ENCODE measurements at regions not wholly inside any gene's neighbourhood (a gene's known extent, or its start where the extent isn't known, plus 50 kb on each side); places are given as distances from the start of the nearest gene placed in this dataset.

DNA sequence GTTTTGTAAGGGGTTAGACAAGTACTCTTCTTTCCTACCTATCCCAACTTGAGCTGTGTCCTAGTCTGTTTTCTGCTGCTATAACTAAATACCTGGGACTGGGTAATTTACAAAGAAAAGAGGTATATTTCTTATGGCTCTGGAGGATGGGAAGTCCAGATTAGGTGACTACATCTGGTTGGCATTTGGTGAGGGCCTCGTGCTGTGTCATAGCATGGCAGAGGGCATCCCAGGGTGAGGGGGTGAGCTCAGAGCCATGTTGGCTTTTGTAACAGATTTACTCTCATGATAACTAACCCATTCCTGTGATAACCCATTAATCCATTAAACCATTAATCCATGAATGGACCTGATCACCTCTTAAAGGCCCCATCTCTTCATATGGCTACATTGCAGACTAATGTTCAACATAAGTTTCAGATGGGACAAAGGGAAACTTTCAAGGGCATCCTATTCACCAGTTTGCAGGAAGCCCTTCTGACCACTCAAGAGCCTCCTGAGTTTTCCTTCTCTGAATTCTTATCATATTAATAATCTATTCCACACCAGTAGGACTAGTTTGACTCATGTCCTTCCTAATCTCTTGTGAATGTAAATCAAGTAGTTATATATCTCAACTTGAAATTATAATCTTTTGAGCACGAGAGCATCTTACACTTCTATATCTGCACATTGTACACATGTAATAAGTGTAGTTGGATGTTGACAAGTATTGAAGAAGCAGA is 185.7 kb upstream of the ZPLD1 start:
- Histone ChIP-seq H3K27ac (no peak overlapping the region), H3K27me3 (replicated peaks; ENCODE audit: insufficient read depth) (no peaks in the 10 kb centered on the region), H3K9me3 (no peaks in the 10 kb centered on the region), H3K4me3 (no peak overlapping the region), H3K36me3 (no peaks in the 10 kb centered on the region), H3K4me1 (replicated peaks) (no peaks in the 10 kb centered on the region)
- no peak for DNase-seq (ENCODE audit: low spot score)
- intact Hi-C loops (cut with DNase I) = no loop called here
- TF ChIP-seq POLR2AphosphoS5 (IDR thresholded peaks at IDR 0.05) (no peak), POLR2A (IDR thresholded peaks at IDR 0.05) (no peak)
- TF ChIP-seq, protein P1, sequence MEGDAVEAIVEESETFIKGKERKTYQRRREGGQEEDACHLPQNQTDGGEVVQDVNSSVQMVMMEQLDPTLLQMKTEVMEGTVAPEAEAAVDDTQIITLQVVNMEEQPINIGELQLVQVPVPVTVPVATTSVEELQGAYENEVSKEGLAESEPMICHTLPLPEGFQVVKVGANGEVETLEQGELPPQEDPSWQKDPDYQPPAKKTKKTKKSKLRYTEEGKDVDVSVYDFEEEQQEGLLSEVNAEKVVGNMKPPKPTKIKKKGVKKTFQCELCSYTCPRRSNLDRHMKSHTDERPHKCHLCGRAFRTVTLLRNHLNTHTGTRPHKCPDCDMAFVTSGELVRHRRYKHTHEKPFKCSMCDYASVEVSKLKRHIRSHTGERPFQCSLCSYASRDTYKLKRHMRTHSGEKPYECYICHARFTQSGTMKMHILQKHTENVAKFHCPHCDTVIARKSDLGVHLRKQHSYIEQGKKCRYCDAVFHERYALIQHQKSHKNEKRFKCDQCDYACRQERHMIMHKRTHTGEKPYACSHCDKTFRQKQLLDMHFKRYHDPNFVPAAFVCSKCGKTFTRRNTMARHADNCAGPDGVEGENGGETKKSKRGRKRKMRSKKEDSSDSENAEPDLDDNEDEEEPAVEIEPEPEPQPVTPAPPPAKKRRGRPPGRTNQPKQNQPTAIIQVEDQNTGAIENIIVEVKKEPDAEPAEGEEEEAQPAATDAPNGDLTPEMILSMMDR (IDR thresholded peaks at IDR 0.05) = no peak
- whole genome bisulfite sequencing = 83% methylated on average over 2 of the region's 2 CpGs

DNA sequence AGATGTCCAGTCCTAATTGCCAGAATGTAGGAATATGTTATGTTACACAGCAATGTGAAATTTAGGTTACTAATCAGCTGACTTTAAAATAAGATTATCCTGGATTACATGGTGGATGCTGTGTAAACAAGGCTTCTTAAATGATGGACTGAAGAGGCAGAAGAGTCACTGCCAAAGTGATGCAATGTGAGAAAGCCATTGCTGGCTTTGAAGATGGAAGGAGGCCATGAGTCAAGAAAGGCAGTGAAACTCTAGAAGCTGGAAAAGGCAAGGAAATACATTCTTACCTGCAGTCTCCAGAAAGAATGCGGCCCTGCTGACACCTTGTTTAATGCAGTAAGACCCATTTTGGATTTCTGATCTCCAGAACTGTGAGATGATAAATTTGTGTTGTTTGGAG is 179.1 kb upstream of the ZPLD1 start:
- H3K4me1 ChIP-seq (replicated peaks) = no peaks in the 10 kb centered on the region
- TF ChIP-seq POLR2A (IDR thresholded peaks at IDR 0.05) (no peak), POLR2AphosphoS5 (IDR thresholded peaks at IDR 0.05) (no peak)
- TF ChIP-seq, protein P1 (IDR thresholded peaks at IDR 0.05) = no peak

DNA sequence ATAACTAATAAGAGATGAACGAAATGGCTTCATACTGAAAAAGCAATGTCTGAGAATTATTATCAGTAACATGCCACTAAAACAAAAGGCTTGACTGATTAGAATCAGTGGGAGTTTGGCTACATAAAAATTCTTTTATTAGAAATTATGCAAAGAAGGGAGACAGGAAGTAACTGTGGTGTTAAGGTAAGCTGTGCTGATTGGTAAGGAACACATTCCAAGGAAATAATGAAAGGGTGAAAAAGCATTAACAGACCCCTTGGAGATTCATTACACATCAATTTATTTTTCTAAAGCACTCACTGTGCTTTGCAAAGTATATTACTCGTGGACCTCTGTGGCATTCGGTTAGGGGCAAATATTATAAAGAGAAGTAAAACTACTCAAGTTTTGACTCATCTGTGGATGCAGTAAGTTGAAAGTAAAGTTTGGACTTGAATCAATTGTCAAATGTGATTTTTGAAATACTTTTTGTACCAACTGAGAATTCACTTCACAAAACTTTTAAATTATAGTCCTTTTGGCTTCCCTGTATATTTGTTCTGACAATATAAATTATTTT is 176.1 kb upstream of the ZPLD1 start:
- H3K4me3 ChIP-seq = no peak overlapping the region
- no peaks in the 10 kb centered on the region for H3K27me3 ChIP-seq (replicated peaks; ENCODE audit: insufficient read depth)
- H3K9me3 ChIP-seq = no peaks in the 10 kb centered on the region
- TF ChIP-seq POLR2AphosphoS5 (IDR thresholded peaks at IDR 0.05) (no peak), POLR2A (IDR thresholded peaks at IDR 0.05) (no peak)
- TF ChIP-seq, protein P1 (IDR thresholded peaks at IDR 0.05) = no peak
- no peaks in the 10 kb centered on the region for H3K4me1 ChIP-seq (replicated peaks)
- H3K27ac ChIP-seq = no peak overlapping the region
- DNase-seq (ENCODE audit: low spot score) = no peak
- no peaks in the 10 kb centered on the region for H3K36me3 ChIP-seq
- intact Hi-C loops (cut with DNase I) = no loop called here
- WGBS = 33% methylated on average over 3 of the region's 3 CpGs

More for the DNA sequence above, 179.1 kb upstream of the ZPLD1 start:
- Histone ChIP-seq H3K4me3 (no peak overlapping the region), H3K36me3 (no peaks in the 10 kb centered on the region), H3K27ac (no peak overlapping the region), H3K9me3 (no peaks in the 10 kb centered on the region), H3K27me3 (replicated peaks; ENCODE audit: insufficient read depth) (no peaks in the 10 kb centered on the region)
- 97% methylated on average over 1 of the region's 1 CpG for WGBS
- intact Hi-C loops (cut with DNase I) = no loop called here
- no peak for DNase-seq (ENCODE audit: low spot score)

DNA sequence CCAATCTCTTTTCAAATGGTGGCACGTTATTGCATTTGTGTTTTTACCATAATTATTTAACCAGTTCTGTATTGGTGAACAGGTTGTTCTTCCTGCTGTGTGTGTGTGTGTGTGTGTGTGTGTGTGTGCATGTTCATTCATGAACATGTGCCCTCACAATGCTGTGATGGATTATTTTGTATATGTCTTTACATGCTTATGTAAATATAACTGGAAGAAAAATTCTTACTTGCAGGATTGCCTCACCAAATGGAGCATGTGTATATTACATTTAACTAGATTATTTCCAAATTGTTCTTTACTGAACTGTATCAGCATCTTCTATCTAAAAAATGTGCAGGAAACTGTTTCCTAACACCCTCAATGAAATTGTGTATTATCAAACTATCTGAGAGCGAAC is 175.2 kb upstream of the ZPLD1 start:
- TF ChIP-seq POLR2A (IDR thresholded peaks at IDR 0.05) (no peak), POLR2AphosphoS5 (IDR thresholded peaks at IDR 0.05) (no peak)
- TF ChIP-seq, protein P1 (IDR thresholded peaks at IDR 0.05) = no peak
- H3K27me3 ChIP-seq (replicated peaks; ENCODE audit: insufficient read depth) = no peaks in the 10 kb centered on the region
- WGBS = 38% methylated on average over 2 of the region's 2 CpGs
- H3K4me1 ChIP-seq (replicated peaks) = no peaks in the 10 kb centered on the region
- DNase-seq (ENCODE audit: low spot score) = no peak
- H3K27ac ChIP-seq = no peak overlapping the region
- no peak overlapping the region for H3K4me3 ChIP-seq
- no peaks in the 10 kb centered on the region for H3K9me3 ChIP-seq
- no peaks in the 10 kb centered on the region for H3K36me3 ChIP-seq
- intact Hi-C loops (cut with DNase I) = no loop called here

DNA sequence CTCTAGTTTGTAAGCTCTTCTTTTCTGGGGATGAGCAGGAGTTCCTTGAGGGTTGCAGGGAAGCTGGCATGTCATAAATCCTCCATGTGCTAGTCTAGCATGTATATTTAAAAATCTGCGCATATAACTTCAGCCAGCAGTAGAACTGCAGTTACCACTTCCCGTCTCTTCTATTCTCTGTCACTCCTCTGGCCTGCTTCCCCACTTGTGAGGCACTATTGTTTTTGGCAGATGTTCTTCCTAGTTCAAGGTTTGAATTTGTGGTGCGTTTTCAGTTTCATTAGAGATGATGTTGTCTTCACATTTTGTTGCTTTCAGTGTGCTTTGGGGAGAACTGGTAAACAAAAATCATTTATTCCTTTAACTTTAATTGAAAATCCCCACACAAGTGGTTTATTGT is 169.1 kb upstream of the ZPLD1 start:
- H3K9me3 ChIP-seq = no peaks in the 10 kb centered on the region
- no peaks in the 10 kb centered on the region for H3K4me1 ChIP-seq (replicated peaks)
- H3K27ac ChIP-seq = no peak overlapping the region
- H3K36me3 ChIP-seq = no peaks in the 10 kb centered on the region
- H3K27me3 ChIP-seq (replicated peaks; ENCODE audit: insufficient read depth) = no peaks in the 10 kb centered on the region
- intact Hi-C loops (cut with DNase I) = no loop called here
- no peak for TF ChIP-seq POLR2AphosphoS5 (IDR thresholded peaks at IDR 0.05)
- TF ChIP-seq POLR2A (IDR thresholded peaks at IDR 0.05) = no peak
- TF ChIP-seq, protein P1 (IDR thresholded peaks at IDR 0.05) = no peak
- WGBS = 35% methylated on average over 3 of the region's 3 CpGs
- DNase-seq (ENCODE audit: low spot score) = no peak
- no peak overlapping the region for H3K4me3 ChIP-seq
